Hepatocyte (in vitro differentiated cells): ENCODE measurements at regions not wholly inside any gene's neighbourhood (a gene's known extent, or its start where the extent isn't known, plus 50 kb on each side); places are given as distances from the start of the nearest gene placed in this dataset.

Experiments used
- DNase-seq: peaks from one replicate; pipeline ENCODE4 v3.0.0-alpha.2; 2016; ENCODE audit warnings: low spot score
- H2AFZ ChIP-seq: fragments of 200-600 bp; sonication (generic); 2 replicates; pipeline ENCODE4 v1.6.0; 2016; ENCODE audit warnings: antibody characterized with exemption, mild to moderate bottlenecking
- H3K27ac ChIP-seq: fragments of 200-600 bp; sonication (generic); 2 replicates; pipeline ENCODE4 v1.5.1; 2016; ENCODE audit warnings: mild to moderate bottlenecking
- H3K27me3 ChIP-seq: fragments of 200-600 bp; sonication (generic); 2 replicates; pipeline ENCODE4 v1.6.1; 2016
- H3K36me3 ChIP-seq: fragments of 200-600 bp; sonication (generic); replicated peaks from 2 replicates; pipeline ENCODE4 v1.5.1; 2016; ENCODE audit warnings: low read depth; ENCODE audit not compliant: insufficient read depth
- H3K4me1 ChIP-seq: fragments of 200-600 bp; sonication (generic); 2 replicates; pipeline ENCODE4 v1.5.1; 2016; ENCODE audit warnings: mild to moderate bottlenecking, moderate library complexity; ENCODE audit not compliant: insufficient read depth
- H3K4me2 ChIP-seq: fragments of 200-600 bp; sonication (generic); 2 replicates; pipeline ENCODE4 v1.6.0; 2016
- H3K4me3 ChIP-seq: fragments of 200-600 bp; sonication (generic); 2 replicates; pipeline ENCODE4 v1.5.1; 2016; ENCODE audit warnings: mild to moderate bottlenecking
- H3K79me2 ChIP-seq: fragments of 200-600 bp; sonication (generic); 2 replicates; pipeline ENCODE4 v1.6.0; 2017; ENCODE audit warnings: mild to moderate bottlenecking
- H3K9me2 ChIP-seq: fragments of 200-600 bp; sonication (generic); replicated peaks from 2 replicates; pipeline ENCODE4 v1.6.0; 2017; ENCODE audit warnings: mild to moderate bottlenecking; ENCODE audit not compliant: insufficient read depth
- H3K9me3 ChIP-seq: fragments of 200-600 bp; sonication (generic); 2 replicates; pipeline ENCODE4 v1.5.1; 2016; ENCODE audit warnings: low read depth, mild to moderate bottlenecking
- H4K20me1 ChIP-seq: fragments of 200-600 bp; sonication (generic); 2 replicates; pipeline ENCODE4 v1.6.0; 2016; ENCODE audit warnings: mild to moderate bottlenecking; ENCODE audit not compliant: insufficient read depth, poor library complexity, severe bottlenecking
- CTCF ChIP-seq: fragments of 200-600 bp; sonication (generic); IDR thresholded peaks from 2 replicates; pipeline ENCODE4 v1.5.1; 2016; ENCODE audit warnings: antibody characterized with exemption, mild to moderate bottlenecking; ENCODE audit not compliant: poor library complexity
- EZH2 ChIP-seq: fragments of 200-600 bp; sonication (generic); IDR thresholded peaks from 2 replicates; pipeline ENCODE4 v1.6.1; 2016; ENCODE audit warnings: antibody characterized with exemption, mild to moderate bottlenecking, borderline replicate concordance
- EZH2phosphoT487 ChIP-seq: fragments of 200-600 bp; sonication (generic); IDR thresholded peaks from one replicate; pipeline ENCODE4 v1.6.1; 2018; ENCODE audit warnings: antibody characterized with exemption, mild to moderate bottlenecking, low read depth, moderate library complexity; ENCODE audit not compliant: unreplicated experiment, severe bottlenecking
- WGBS: methylation state at CpG from one replicate; pipeline ENCODE4 v1.1.6; 2016; ENCODE audit warnings: low lambda C conversion rate; ENCODE audit errors: missing lambda C conversion rate; 5-methylcytosine and 5-hydroxymethylcytosine counted together

GRCh38 chr12:92463171-92463570 lies 239.6 kb upstream of the PLEKHG7 start:
- no peak for DNase-seq
- H3K27ac ChIP-seq = no peak overlapping the region
- 95% methylated on average over 2 of the region's 2 CpGs for WGBS

GRCh38 chr12:92462527-92462926 lies 240.3 kb upstream of the PLEKHG7 start:
- H3K4me3 ChIP-seq = no peak overlapping the region
- 74% methylated on average over 1 of the region's 1 CpG for WGBS
- TF ChIP-seq EZH2phosphoT487 = no peak
- no peak for TF ChIP-seq EZH2
- TF ChIP-seq CTCF = no peak
- H2AFZ ChIP-seq = no peak overlapping the region
- H3K27me3 ChIP-seq = no peaks in the 10 kb centered on the region
- no peaks in the 10 kb centered on the region for H3K36me3 ChIP-seq
- H3K27ac ChIP-seq = peak overlapping the region; percentile 33
- H3K4me2 ChIP-seq = no peak overlapping the region
- DNase-seq = no peak
- no peaks in the 10 kb centered on the region for H4K20me1 ChIP-seq
- no peaks in the 10 kb centered on the region for H3K9me3 ChIP-seq
- no peaks in the 10 kb centered on the region for H3K9me2 ChIP-seq
- peaks cover 42% of the 10 kb centered on the region for H3K4me1 ChIP-seq
- H3K79me2 ChIP-seq = no peaks in the 10 kb centered on the region

More at GRCh38 chr12:92463171-92463570, 239.6 kb upstream of the PLEKHG7 start:
- H3K36me3 ChIP-seq = no peaks in the 10 kb centered on the region
- no peaks in the 10 kb centered on the region for H4K20me1 ChIP-seq
- no peak overlapping the region for H3K4me3 ChIP-seq
- no peak overlapping the region for H2AFZ ChIP-seq
- H3K9me3 ChIP-seq = no peaks in the 10 kb centered on the region
- no peak for TF ChIP-seq EZH2
- TF ChIP-seq CTCF = no peak
- TF ChIP-seq EZH2phosphoT487 = no peak
- peaks cover 43% of the 10 kb centered on the region for H3K4me1 ChIP-seq
- H3K27me3 ChIP-seq = no peaks in the 10 kb centered on the region
- no peaks in the 10 kb centered on the region for H3K79me2 ChIP-seq
- no peak overlapping the region for H3K4me2 ChIP-seq
- no peaks in the 10 kb centered on the region for H3K9me2 ChIP-seq

- H3K9me2 ChIP-seq = no peaks in the 10 kb centered on the region
- no peak for TF ChIP-seq EZH2phosphoT487
- no peak for TF ChIP-seq EZH2
- TF ChIP-seq CTCF = no peak
- no peaks in the 10 kb centered on the region for H3K79me2 ChIP-seq
- H3K27me3 ChIP-seq = no peaks in the 10 kb centered on the region
- H4K20me1 ChIP-seq = no peaks in the 10 kb centered on the region
- DNase-seq = no peak
- peaks cover 38% of the 10 kb centered on the region for H3K4me1 ChIP-seq
- H3K36me3 ChIP-seq = no peaks in the 10 kb centered on the region
- no peak overlapping the region for H2AFZ ChIP-seq
- WGBS = 43% methylated on average over 3 of the region's 3 CpGs
- peak overlapping the region; percentile 33 for H3K27ac ChIP-seq
- H3K9me3 ChIP-seq = no peaks in the 10 kb centered on the region
- H3K4me3 ChIP-seq = no peak overlapping the region
- no peak overlapping the region for H3K4me2 ChIP-seq
Measured at GRCh38 chr12:92462049-92462448, 240.7 kb upstream of the PLEKHG7 start.

GRCh38 chr12:92459850-92460249 lies 242.9 kb upstream of the PLEKHG7 start:
- no peaks in the 10 kb centered on the region for H4K20me1 ChIP-seq
- no peaks in the 10 kb centered on the region for H3K27me3 ChIP-seq
- H3K4me3 ChIP-seq = no peak overlapping the region
- H3K4me1 ChIP-seq = peaks cover 20% of the 10 kb centered on the region
- no peak for DNase-seq
- no peaks in the 10 kb centered on the region for H3K36me3 ChIP-seq
- no peaks in the 10 kb centered on the region for H3K9me3 ChIP-seq
- no peak for TF ChIP-seq EZH2phosphoT487
- no peak for TF ChIP-seq EZH2
- H3K79me2 ChIP-seq = no peaks in the 10 kb centered on the region
- no peaks in the 10 kb centered on the region for H3K9me2 ChIP-seq
- no peak overlapping the region for H3K4me2 ChIP-seq
- H2AFZ ChIP-seq = no peak overlapping the region
- H3K27ac ChIP-seq = no peak overlapping the region
